Kidney (tissue), 13 donors: ENCODE measurements at regions not wholly inside any gene's neighbourhood (a gene's known extent, or its start where the extent isn't known, plus 50 kb on each side); places are given as distances from the start of the nearest gene placed in this dataset.
"Not testable (repeated sequence)": the region's sequence is repeated elsewhere in the genome, so short reads cannot be mapped to it uniquely, and the experiment has no call there.

Experiments used
- DNase-seq, 5 donors: peaks; one replicate each; pipeline ENCODE4 v3.0.0-alpha.2; 2013 to 2020
- FAIRE-seq: peaks from 2 replicates; lab custom pipeline; 2012; peaks lifted over from hg19 to GRCh38; lab: Jason Lieb, UNC
- H3K27ac ChIP-seq, 2 donors: one replicate each; pipeline ENCODE4 v1.7.0; 2013; ENCODE audit warnings: low read depth in 2 of 2, low read length in 2 of 2, inconsistent platforms in 1 of 2
- H3K27me3 ChIP-seq: one replicate; pipeline ENCODE4 v1.7.1; 2013; ENCODE audit warnings: low read length, inconsistent platforms; ENCODE audit not compliant: control insufficient read depth, insufficient read depth
- H3K36me3 ChIP-seq, 3 donors: one replicate each; pipeline versions ENCODE4 v1.7.0 to v1.7.1; 2013; ENCODE audit warnings: low read length in 3 of 3, control low read depth in 1 of 3, inconsistent platforms in 1 of 3; ENCODE audit not compliant: insufficient read depth in 3 of 3, control insufficient read depth in 2 of 3
- H3K4me1 ChIP-seq, 3 donors: one replicate each; pipeline versions ENCODE4 v1.7.0 to v1.7.1; 2013; ENCODE audit warnings: low read length in 3 of 3, inconsistent platforms in 1 of 3, low read depth in 1 of 3; ENCODE audit not compliant: control insufficient read depth in 2 of 3, insufficient read depth in 2 of 3
- H3K4me3 ChIP-seq, 3 donors: one replicate each; pipeline versions ENCODE4 v1.7.0 to v1.8.1; 2013; ENCODE audit warnings: low read length in 3 of 3, control low read depth in 1 of 3, inconsistent platforms in 1 of 3
- H3K9ac ChIP-seq, 3 donors: one replicate each; pipeline versions ENCODE4 v1.7.0 to v1.7.1; 2013; ENCODE audit warnings: low read length in 3 of 3, control low read depth in 1 of 3, inconsistent platforms in 1 of 3
- H3K9me3 ChIP-seq, 3 donors: one replicate each; pipeline versions ENCODE4 v1.7.0 to v1.7.1; 2013; ENCODE audit warnings: low read length in 3 of 3, control low read depth in 1 of 3, inconsistent platforms in 1 of 3; ENCODE audit not compliant: control insufficient read depth in 2 of 3, insufficient read depth in 1 of 3
- CTCF ChIP-seq: IDR thresholded peaks from 3 replicates; pipeline ENCODE4 v1.5.1; 2012; ENCODE audit warnings: mild to moderate bottlenecking, moderate library complexity, borderline replicate concordance; ENCODE audit not compliant: insufficient read depth; ENCODE audit errors: extremely low read depth
- intact Hi-C: fragments of 100-400 bp; cut with DNase I; formaldehyde crosslinking; loops from one replicate; pipeline ENCODE4 v1.11.1; 2022
- donor health status: control.
- donor health status: control.
- donor health status: control.
- donor health status: control.
- donor health status: control.
- donor health status: DM: yes; HTN: yes; CAD: no.
- donor health status: Normal renal cell carcinoma (clear cell type).

- FAIRE-seq = no peak
- H3K4me1 ChIP-seq = peaks cover 0 to 8% (median 5%) of the 10 kb centered on the region in 3 donors
- TF ChIP-seq CTCF = no peak
- no peaks in the 10 kb centered on the region for H3K36me3 ChIP-seq
- no peak overlapping the region for H3K9ac ChIP-seq
- no peak overlapping the region for H3K27ac ChIP-seq
- H3K27me3 ChIP-seq = no peaks in the 10 kb centered on the region
- intact Hi-C loops = no loop called here
- no peak for DNase-seq
- H3K4me3 ChIP-seq = no peak overlapping the region
- peaks cover 0 to 5% (median 0%) of the 10 kb centered on the region in 3 donors for H3K9me3 ChIP-seq
Observed at GRCh38 chr21:43286196-43286595, 117.4 kb downstream of the CRYAA start.

GRCh38 chr21:43284700-43285099 is 115.9 kb downstream of the CRYAA start:
- Histone ChIP-seq H3K27ac (no peak overlapping the region), H3K4me3 (no peak overlapping the region), H3K4me1 (peaks cover 0 to 8% (median 5%) of the 10 kb centered on the region in 3 donors), H3K9me3 (peaks cover 0 to 5% (median 0%) of the 10 kb centered on the region in 3 donors), H3K27me3 (no peaks in the 10 kb centered on the region), H3K9ac (no peak overlapping the region), H3K36me3 (no peaks in the 10 kb centered on the region)
- DNase-seq (no peak), FAIRE-seq (no peak)
- intact Hi-C loops = no loop called here
- no peak for TF ChIP-seq CTCF

GRCh38 chr21:43284238-43284637 is 115.4 kb downstream of the CRYAA start:
- FAIRE-seq = no peak
- no peaks in the 10 kb centered on the region for H3K36me3 ChIP-seq
- no peak overlapping the region for H3K27ac ChIP-seq
- peaks cover 0 to 1% (median 0%) of the 10 kb centered on the region in 3 donors for H3K9me3 ChIP-seq
- no peaks in the 10 kb centered on the region for H3K27me3 ChIP-seq
- intact Hi-C loops = no loop called here
- no peak for DNase-seq
- TF ChIP-seq CTCF = no peak
- H3K4me1 ChIP-seq = peaks cover 0 to 8% (median 5%) of the 10 kb centered on the region in 3 donors
- no peak overlapping the region for H3K4me3 ChIP-seq
- H3K9ac ChIP-seq = no peak overlapping the region

GRCh38 chr21:43283925-43284221 is 115.1 kb downstream of the CRYAA start:
- H3K4me3 ChIP-seq, H3K27me3 ChIP-seq, H3K27ac ChIP-seq, H3K9ac ChIP-seq, intact Hi-C loops, DNase-seq, H3K36me3 ChIP-seq, FAIRE-seq, H3K9me3 ChIP-seq, H3K4me1 ChIP-seq: not testable (repeated sequence)
